Colon (tissue), 2 donors: ENCODE measurements at regions not wholly inside any gene's neighbourhood (a gene's known extent, or its start where the extent isn't known, plus 50 kb on each side); places are given as distances from the start of the nearest gene placed in this dataset.

Experiments
- FAIRE-seq: peaks from 2 replicates; lab custom pipeline; 2012; peaks lifted over from hg19 to GRCh38; lab: Jason Lieb, UNC
- donor health status: control.
- donor health status: control.

DNA sequence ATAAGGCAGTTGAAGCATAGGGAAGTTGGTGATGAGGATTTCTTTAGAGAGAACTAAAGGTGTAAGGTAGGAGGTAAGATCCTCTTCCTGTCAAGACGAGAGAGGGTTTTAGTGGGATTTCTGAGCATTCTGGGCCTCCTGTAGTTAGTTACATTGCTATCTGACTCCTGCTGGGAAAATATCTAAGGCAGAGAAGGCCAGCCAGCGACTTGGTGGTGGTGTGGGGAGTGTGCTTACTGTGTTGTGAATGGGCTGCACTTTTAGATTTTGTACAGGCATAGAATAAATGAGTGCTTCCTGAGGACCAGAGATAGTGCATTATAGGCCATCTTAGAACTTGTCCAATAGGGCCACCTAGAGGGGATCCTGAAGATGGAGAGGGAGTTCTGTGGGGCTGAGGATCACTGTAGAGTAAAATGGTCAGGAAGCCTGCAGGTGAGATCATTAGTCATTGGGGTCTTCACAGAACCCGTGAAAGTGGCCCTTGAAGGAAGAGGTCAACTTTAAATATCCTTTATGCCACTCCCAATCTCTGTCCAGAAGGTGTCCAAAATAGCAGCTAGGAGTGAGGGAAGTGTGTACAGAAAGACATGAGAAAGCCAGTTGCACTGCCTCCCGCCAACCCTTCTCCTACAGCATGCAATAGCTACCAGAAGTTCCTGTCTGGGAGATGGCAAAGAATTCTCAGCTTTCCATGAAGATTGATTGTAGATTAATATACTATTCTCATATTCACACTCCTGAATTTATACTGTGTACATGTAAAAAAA is 266.6 kb downstream of the POLR1F start:
- FAIRE-seq, result no peak

DNA sequence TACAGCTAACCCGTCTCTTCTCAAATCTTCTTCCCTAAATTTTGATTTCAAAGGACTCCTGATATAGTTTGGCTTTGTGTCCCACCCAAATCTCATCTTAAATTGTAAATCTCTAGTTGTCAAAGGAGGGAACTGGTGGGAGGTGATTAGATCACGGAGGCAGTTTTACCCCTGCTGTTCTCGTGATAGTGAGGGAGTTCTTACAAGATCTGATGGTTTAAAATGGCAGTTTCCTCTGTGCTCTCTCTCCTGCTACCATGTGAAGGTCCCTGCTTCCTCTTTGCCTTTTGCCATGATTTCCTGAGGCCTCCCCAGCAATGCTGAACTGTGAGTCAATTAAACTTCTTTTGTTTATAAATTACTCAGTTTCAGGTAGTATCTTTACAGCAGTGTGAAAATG is 269.3 kb downstream of the POLR1F start:
- no peak for FAIRE-seq

DNA sequence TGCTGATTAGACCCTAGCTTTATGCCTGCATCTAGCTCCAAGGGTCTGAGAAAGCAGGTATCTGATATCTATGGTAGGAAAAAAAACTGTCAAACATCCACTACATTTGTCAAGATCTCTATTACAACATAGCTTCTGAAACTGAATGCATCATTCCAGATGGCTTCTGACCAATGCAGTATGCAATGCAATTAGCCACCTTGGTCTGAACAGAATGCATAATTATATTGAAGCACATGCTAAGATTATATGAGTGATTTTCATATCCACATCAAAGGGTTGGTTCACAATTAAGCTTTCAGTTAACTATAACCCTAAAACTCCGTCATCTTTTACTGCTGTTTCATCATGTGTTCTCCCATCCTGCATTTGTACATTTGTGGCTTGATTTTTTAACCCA is 271.4 kb downstream of the POLR1F start:
- no peak for FAIRE-seq

DNA sequence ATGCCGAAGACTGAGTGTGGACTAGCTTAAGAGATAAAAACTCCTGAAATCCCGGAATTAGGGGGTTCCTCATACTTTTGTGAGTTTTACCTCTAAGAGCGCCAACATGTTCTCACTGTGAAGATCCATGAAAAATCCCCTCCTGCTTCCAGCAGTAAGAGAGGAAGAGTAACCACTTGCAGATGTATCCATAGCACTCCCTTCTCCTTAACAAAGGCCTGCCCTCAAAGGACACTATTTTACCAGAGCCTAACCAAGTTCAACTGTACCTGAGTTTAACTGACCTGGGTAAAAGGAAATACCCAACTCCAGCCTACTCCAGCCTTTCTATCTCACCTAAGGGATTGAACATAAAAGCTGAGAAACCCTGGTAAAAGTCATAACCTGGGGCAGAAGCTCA is 280.9 kb downstream of the POLR1F start:
- no peak for FAIRE-seq

DNA sequence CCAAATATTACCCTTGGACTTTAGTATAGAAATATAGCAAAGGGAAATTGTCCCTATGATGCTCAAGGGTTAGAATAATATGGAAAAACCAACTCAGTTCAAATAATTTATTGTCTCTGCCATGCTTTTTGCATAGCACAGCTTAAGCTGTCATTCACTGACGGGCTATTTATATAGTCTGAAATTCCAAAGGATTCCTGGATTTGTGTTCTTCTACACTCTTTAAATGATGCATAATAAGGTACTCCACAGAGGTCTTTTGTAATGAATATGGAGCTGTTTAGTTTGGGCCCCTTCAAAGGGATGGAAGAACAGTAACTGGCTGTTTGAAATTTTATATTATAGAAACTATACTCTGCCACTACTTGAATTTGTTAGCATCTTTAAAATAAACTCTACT is 276.6 kb upstream of the FERD3L start:
- FAIRE-seq, result no peak

GRCh38 chr7:19417231-19417630 is 272.0 kb upstream of the FERD3L start:
- FAIRE-seq, result no peak

DNA sequence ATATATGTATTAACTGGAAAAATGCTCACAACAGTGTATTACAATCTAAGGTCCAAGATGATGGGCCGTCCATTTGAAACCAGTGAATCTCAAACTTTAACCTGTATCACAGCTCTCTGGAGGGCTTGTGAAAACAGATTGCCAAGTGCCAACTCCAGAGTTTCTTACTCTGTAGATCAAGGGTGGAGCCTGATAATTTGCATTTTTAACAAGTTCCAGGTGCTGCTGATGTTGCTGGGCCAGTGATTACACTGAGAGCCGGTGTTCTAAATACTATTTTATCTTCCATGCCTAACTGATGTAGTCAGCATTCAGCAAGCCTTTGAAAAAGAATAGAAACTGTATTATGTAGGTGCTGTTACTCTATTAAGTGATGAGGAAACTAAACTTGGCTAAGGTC is 269.9 kb upstream of the FERD3L start:
- no peak for FAIRE-seq

- FAIRE-seq, result no peak
These were observed 268.3 kb upstream of the FERD3L start for GRCh38 chr7:19413443-19413965.

DNA sequence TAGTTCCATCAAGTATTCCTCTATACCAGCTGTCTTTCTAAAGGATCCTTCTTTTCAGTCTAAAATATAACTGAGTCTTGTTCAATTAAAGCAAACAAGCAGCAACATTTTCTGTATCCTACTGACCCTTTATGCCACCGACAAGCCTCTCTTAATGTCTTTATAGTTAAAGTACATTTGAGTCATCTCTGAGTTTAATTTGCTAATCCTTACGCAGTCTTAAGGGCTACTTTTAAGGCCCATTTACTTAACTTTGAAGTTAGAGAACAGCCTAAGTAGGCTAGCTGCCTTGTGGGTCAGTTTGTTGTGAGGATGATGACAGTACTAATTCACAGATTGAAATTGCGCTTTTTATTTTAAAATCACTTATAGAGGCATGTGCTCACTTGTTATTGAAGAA is 265.5 kb upstream of the FERD3L start:
- no peak for FAIRE-seq

DNA sequence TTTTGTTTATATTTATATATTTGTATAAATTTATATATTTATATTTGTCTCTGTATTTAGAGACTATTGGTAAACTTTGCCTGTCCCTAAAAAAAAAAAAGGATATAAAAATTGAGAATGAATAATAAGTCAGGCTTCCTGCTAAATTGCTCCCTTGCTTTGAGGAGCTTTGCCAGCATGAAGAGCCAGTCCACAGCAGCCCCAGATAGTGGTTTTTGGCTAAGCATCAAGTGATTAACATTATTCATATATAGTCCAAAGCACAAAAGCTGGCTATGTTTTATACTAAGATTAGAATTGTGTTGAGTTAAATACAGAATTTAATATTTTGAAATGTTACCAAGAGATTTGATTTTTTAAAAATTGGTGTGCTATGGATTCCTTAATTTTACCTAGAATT is 264.9 kb upstream of the FERD3L start:
- no peak for FAIRE-seq

GRCh38 chr7:19408706-19409220 is 263.5 kb upstream of the FERD3L start:
- no peak for FAIRE-seq

DNA sequence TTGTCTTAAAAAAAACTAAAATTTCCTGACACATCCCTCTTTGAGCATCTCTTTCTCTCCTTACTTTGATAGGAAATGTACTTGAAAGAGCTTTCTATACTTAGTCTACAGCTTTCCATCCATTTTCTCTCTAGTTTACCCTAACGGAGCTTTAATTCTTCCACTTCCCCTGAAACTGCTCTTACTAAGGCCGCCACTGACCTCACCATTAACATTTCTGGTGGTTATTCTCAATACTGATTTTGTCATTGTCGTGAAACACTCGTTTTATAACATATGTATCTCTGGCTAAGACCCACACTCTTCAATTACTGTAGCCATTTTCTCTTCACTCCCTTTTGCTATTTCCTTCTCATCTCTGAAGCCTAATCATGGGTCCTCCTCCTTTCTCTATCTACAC is 262.0 kb upstream of the FERD3L start:
- no peak for FAIRE-seq

DNA sequence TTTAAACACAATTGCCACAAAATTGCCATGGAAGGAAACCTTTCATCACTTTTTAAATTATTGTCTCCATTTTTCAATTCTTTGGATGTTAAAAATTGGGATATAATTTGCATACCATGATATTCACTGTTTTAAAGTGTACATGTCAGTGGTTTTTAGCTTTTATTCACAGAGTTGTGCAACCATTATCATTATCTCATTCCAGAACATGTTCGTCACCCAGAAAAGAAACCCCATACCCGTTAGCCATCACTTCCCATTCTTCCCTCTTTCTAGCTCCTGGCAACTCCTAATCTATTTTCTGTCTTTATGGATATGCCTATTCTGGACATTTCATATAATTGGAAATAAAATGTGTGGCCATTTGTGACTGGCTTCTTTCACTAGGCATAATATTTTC is 260.3 kb upstream of the FERD3L start:
- FAIRE-seq, result no peak

GRCh38 chr7:19404912-19405329 is 259.7 kb upstream of the FERD3L start:
- no peak for FAIRE-seq

DNA sequence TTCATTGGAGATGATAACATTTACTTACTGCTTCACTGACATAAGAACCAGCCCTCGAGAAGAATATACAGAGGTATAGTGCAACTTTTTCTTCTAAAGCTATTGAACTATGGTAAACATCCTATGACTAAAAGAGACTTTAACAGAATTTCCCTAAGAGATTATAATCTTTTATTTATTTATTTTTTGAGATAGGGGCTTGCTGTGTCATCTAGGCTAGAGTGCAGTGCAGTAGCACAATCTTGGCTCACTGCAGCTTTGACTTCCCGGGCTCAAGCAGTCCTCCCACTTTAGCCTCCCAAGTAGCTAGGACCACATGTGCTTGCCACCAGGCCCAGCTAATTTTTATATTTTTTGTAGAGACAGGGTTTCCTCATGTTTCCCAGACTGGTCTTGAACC is 258.5 kb upstream of the FERD3L start:
- FAIRE-seq, result no peak

DNA sequence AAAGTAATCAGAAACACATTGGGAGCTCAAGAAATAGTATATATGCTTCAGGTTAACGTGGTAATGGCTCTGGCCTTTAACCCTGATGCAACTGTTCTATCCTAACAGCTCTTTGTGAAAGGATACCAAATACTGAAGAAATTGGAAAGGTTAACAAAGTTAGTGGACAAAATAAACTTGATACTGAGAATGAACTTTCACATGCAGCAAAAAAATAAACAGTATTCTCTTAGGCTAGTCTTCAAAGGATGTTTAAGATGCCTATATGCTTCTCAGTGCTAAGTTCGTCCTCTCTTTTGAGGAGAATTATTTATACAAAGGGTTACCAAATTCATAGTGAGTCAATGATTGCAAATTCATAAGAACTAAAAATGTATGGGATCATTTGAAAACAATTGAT is 256.2 kb upstream of the FERD3L start:
- no peak for FAIRE-seq

DNA sequence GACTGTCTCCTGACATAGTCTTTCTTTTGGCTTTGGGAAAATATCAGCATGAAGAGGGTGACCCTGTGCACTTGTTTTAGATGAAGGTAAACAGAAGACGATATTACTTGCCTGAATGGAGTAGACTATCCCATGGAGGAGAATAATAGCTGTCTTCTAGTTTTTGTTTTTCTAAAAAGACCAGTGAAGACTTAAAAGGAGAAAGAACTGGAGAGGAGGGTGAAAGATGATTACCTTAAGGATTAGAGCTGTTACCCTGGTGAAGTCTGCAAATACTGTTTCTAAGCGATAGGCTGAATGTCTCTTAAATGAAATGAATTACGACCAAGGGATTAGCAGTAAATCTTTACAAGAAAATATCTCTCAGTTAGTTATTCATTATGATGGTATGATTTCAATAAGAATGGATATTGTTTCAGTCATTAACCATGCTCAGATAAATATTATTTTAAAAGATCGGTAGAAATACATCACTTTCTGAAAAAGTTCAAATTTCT is 255.6 kb upstream of the FERD3L start:
- no peak for FAIRE-seq

DNA sequence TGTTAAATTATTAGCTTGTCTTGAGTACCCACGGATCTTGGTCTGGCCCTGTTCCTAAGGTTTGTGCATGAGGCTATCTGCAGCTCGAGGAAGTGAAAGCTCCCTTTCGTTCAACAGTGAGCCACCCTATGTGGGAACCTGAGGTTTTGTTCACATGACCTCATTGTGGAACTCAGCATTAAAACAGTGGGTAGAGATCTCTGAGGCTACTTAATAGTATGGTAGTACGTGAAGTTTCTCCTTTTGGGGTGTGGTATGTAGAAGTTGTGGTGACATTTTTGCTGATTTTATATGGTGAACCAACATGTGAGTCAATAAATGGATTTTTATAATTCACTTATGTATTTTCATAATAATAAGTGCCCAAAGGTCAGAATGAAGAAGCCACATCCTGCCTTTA is 252.7 kb upstream of the FERD3L start:
- FAIRE-seq, result no peak

- FAIRE-seq, result no peak
These were observed 247.0 kb upstream of the FERD3L start for GRCh38 chr7:19392246-19392645.

- FAIRE-seq, result no peak
These were observed 245.6 kb upstream of the FERD3L start for GRCh38 chr7:19390795-19391194.

DNA sequence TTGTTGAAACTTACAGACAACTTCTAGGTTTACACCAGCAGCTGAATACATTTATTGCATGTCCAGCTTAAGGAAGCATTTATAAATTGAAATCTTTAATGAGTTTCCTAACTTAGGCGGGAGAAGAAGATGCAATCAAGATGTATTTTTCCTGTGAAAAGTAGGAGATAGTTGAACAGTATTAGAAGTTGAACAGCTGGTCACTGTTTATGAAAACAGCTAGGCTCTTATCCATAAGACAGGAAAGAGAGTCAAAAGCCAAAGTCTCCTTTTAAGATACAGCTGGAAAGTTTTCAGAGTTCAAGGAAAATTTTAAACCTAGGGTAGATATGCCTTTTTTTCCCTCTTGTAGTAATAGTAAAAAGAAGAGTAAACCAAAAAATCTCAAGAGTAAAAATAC is 236.1 kb upstream of the FERD3L start:
- no peak for FAIRE-seq

GRCh38 chr7:19378345-19378714 is 233.1 kb upstream of the FERD3L start:
- no peak for FAIRE-seq

GRCh38 chr7:19377611-19378344 is 232.6 kb upstream of the FERD3L start:
- FAIRE-seq, result no peak
